H1 (cell line): ENCODE measurements at regions not wholly inside any gene's neighbourhood (a gene's known extent, or its start where the extent isn't known, plus 50 kb on each side); places are given as distances from the start of the nearest gene placed in this dataset.

Experiments used
- CTCF ChIA-PET: fragments of 300-600 bp; sonication (Branson Sonifier 250); formaldehyde crosslinking; loops from one replicate; lab custom pipeline; 2021; ENCODE audit not compliant: partially characterized antibody; lab: Charles Lee
- POLR2A ChIA-PET: fragments of 300-600 bp; sonication (Branson Sonifier 250); formaldehyde crosslinking; loops from one replicate; lab custom pipeline; 2021; ENCODE audit warnings: inconsistent platforms; ENCODE audit not compliant: partially characterized antibody; lab: Charles Lee
- DNase-seq, 2 experiments: peaks; one replicate each; pipeline versions ENCODE4 v3.0.0 to v3.0.0-alpha.2; 2010 to 2022; ENCODE audit warnings: low spot score in 2 of 2, low read depth in 1 of 2, mixed read lengths in 1 of 2
- FAIRE-seq: peaks from 2 replicates; lab custom pipeline; 2011; peaks lifted over from hg19 to GRCh38; lab: Jason Lieb, UNC
- H2AFZ ChIP-seq: 2 replicates; pipeline ENCODE4 v1.8.1; 2012; ENCODE audit warnings: low read length, inconsistent platforms
- H2AK5ac ChIP-seq: 2 replicates; pipeline ENCODE4 v1.6.1; 2013; ENCODE audit warnings: low read depth, low read length
- H2BK120ac ChIP-seq: replicated peaks from 2 replicates; pipeline ENCODE3; 2013; ENCODE audit warnings: low read depth, low read length, inconsistent platforms
- H2BK12ac ChIP-seq: 2 replicates; pipeline ENCODE4 v1.6.1; 2013; ENCODE audit warnings: low read depth, low read length
- H2BK15ac ChIP-seq: 2 replicates; pipeline ENCODE4 v1.6.1; 2013; ENCODE audit warnings: low read length
- H2BK20ac ChIP-seq: 2 replicates; pipeline ENCODE4 v1.6.1; 2013; ENCODE audit warnings: low read length
- H2BK5ac ChIP-seq: 2 replicates; pipeline ENCODE4 v1.6.1; 2013; ENCODE audit warnings: low read depth, low read length
- H3K14ac ChIP-seq: 2 replicates; pipeline ENCODE4 v1.6.1; 2013; ENCODE audit warnings: inconsistent platforms; ENCODE audit not compliant: insufficient read length
- H3K18ac ChIP-seq: 2 replicates; pipeline ENCODE4 v1.6.1; 2013; ENCODE audit warnings: low read length; ENCODE audit errors: extremely low read depth
- H3K23ac ChIP-seq: 2 replicates; pipeline ENCODE4 v1.6.1; 2013; ENCODE audit warnings: inconsistent platforms; ENCODE audit not compliant: insufficient read length
- H3K23me2 ChIP-seq: 2 replicates; pipeline ENCODE4 v1.6.1; 2013; ENCODE audit warnings: low read depth, low read length
- H3K27ac ChIP-seq: 2 replicates; pipeline ENCODE4 v1.6.1; 2011; ENCODE audit warnings: low read depth, low read length, inconsistent platforms
- H3K27me3 ChIP-seq, 4 experiments: replicated peaks in 1 of 4; 1 replicate in 1 of 4; 2 replicates in 3 of 4; pipeline versions ENCODE4 v1.6.1 to v1.8.1; 2011 to 2013; ENCODE audit warnings: low read length in 3 of 4, mild to moderate bottlenecking in 3 of 4, inconsistent platforms in 2 of 4, mixed read lengths in 2 of 4, moderate library complexity in 1 of 4; ENCODE audit not compliant: control insufficient read depth in 3 of 4, insufficient read depth in 3 of 4; ENCODE audit errors: extremely low read depth in 1 of 4
- H3K36me3 ChIP-seq, 4 experiments: 2 replicates each; pipeline versions ENCODE4 v1.6.1 to v1.8.1; 2011 to 2013; ENCODE audit warnings: mild to moderate bottlenecking in 4 of 4, low read length in 3 of 4, moderate library complexity in 2 of 4, control low read depth in 1 of 4, inconsistent platforms in 1 of 4; ENCODE audit not compliant: insufficient read depth in 4 of 4, control insufficient read depth in 2 of 4
- H3K4ac ChIP-seq: replicated peaks from 2 replicates; pipeline ENCODE3; 2013; ENCODE audit warnings: low read length, low read depth, mixed read lengths, inconsistent platforms; ENCODE audit not compliant: insufficient read length
- H3K4me1 ChIP-seq, 4 experiments: replicated peaks in 1 of 4; 1 replicate in 1 of 4; 2 replicates in 3 of 4; pipeline versions ENCODE4 v1.6.1 to v1.8.1; 2011 to 2013; ENCODE audit warnings: low read length in 3 of 4, inconsistent platforms in 2 of 4, mixed read lengths in 1 of 4; ENCODE audit not compliant: insufficient read depth in 4 of 4, control insufficient read depth in 3 of 4
- H3K4me2 ChIP-seq, 2 experiments: 2 replicates each; pipeline versions ENCODE4 v1.6.1 to v1.8.1; 2011 to 2013; ENCODE audit warnings: low read depth in 2 of 2, low read length in 2 of 2, control low read depth in 1 of 2, inconsistent platforms in 1 of 2, mild to moderate bottlenecking in 1 of 2; ENCODE audit not compliant: insufficient read depth in 1 of 2
- H3K4me3 ChIP-seq, 4 experiments: fragments of 200-600, 300-600 bp in 1 of 4; sonication (generic), shearing (Covaris generic), sonication (Bioruptor Twin) in 1 of 4; 2 replicates each; pipeline versions ENCODE4 v1.5.1 to v1.8.1; 2011 to 2016; ENCODE audit warnings: low read length in 4 of 4, low read depth in 3 of 4, control low read depth in 2 of 4, inconsistent platforms in 2 of 4, mild to moderate bottlenecking in 2 of 4, mixed read lengths in 1 of 4, moderate library complexity in 1 of 4; ENCODE audit not compliant: insufficient read depth in 2 of 4; ENCODE audit errors: extremely low read depth in 1 of 4
- H3K56ac ChIP-seq: replicated peaks from 2 replicates; pipeline ENCODE3; 2013; ENCODE audit warnings: low read depth, mild to moderate bottlenecking, mixed read lengths, low read length, inconsistent platforms; ENCODE audit not compliant: insufficient read length
- H3K79me1 ChIP-seq: 2 replicates; pipeline ENCODE4 v1.6.1; 2013; ENCODE audit warnings: low read depth, low read length, control low read depth
- H3K79me2 ChIP-seq, 2 experiments: 2 replicates each; pipeline versions ENCODE4 v1.6.1 to v1.8.1; 2012 to 2013; ENCODE audit warnings: low read length in 2 of 2, mild to moderate bottlenecking in 2 of 2, inconsistent platforms in 1 of 2; ENCODE audit not compliant: insufficient read depth in 2 of 2, control insufficient read depth in 1 of 2
- H3K9ac ChIP-seq, 4 experiments: replicated peaks in 1 of 4; 1 replicate in 1 of 4; 2 replicates in 3 of 4; pipeline versions ENCODE4 v1.6.1 to v1.8.1; 2011 to 2013; ENCODE audit warnings: low read depth in 3 of 4, low read length in 3 of 4, control low read depth in 2 of 4, mild to moderate bottlenecking in 2 of 4, moderate library complexity in 2 of 4, inconsistent platforms in 1 of 4; ENCODE audit errors: extremely low read depth in 1 of 4
- H3K9me3 ChIP-seq, 2 experiments: 2 replicates each; pipeline versions ENCODE4 v1.6.1 to v1.8.1; 2012 to 2013; ENCODE audit warnings: mild to moderate bottlenecking in 2 of 2, moderate library complexity in 2 of 2, control low read depth in 1 of 2, inconsistent platforms in 1 of 2, low read depth in 1 of 2, low read length in 1 of 2, mixed read lengths in 1 of 2; ENCODE audit not compliant: insufficient read depth in 2 of 2
- H4K20me1 ChIP-seq, 2 experiments: replicated peaks in 1 of 2; 2 replicates each; pipeline versions ENCODE3 to v1.8.1; 2011 to 2013; ENCODE audit warnings: inconsistent platforms in 2 of 2, low read length in 2 of 2, mild to moderate bottlenecking in 1 of 2; ENCODE audit not compliant: insufficient read depth in 2 of 2, control insufficient read depth in 1 of 2
- H4K5ac ChIP-seq: 2 replicates; pipeline ENCODE4 v1.6.1; 2013; ENCODE audit warnings: low read length, low read depth, mixed read lengths, inconsistent platforms; ENCODE audit not compliant: insufficient read length
- H4K8ac ChIP-seq: 2 replicates; pipeline ENCODE4 v1.8.0; 2013; ENCODE audit warnings: mild to moderate bottlenecking, moderate library complexity, low read length, inconsistent platforms; ENCODE audit not compliant: insufficient read depth; ENCODE audit errors: extremely low read depth
- H4K91ac ChIP-seq: replicated peaks from 2 replicates; pipeline ENCODE3; 2013; ENCODE audit warnings: low read length, mixed read lengths, inconsistent platforms; ENCODE audit not compliant: insufficient read length
- RFX5 ChIP-seq: IDR thresholded peaks from 2 replicates; pipeline ENCODE4 v1.6.1; 2011; ENCODE audit warnings: low read depth, low read length, improper control_type of control experiment, borderline replicate concordance
- RXRA ChIP-seq: IDR thresholded peaks from 2 replicates; pipeline ENCODE4 v1.6.1; 2011; ENCODE audit warnings: low read depth, mild to moderate bottlenecking, low read length, moderate library complexity; ENCODE audit not compliant: insufficient read depth
- WGBS, 2 experiments: shearing (Covaris generic) in 1 of 2; methylation state at CpG; one replicate each; pipeline versions ENCODE4 v1.1.6 to v1.1.7; 2013 to 2015; ENCODE audit warnings: low lambda C conversion rate in 2 of 2, mixed read lengths in 2 of 2, inconsistent platforms in 1 of 2, low coverage in 1 of 2, missing lambda C conversion rate in 1 of 2; ENCODE audit not compliant: insufficient replicate concordance in 2 of 2, insufficient coverage in 1 of 2, insufficient read length in 1 of 2; ENCODE audit errors: extremely low coverage in 1 of 2, missing lambda C conversion rate in 1 of 2; 5-methylcytosine and 5-hydroxymethylcytosine counted together

- Histone ChIP-seq H3K14ac (no peak overlapping the region), H4K8ac (no peak overlapping the region), H3K36me3 (no peaks in the 10 kb centered on the region), H3K56ac (no peak overlapping the region), H2BK12ac (no peak overlapping the region), H2BK5ac (no peak overlapping the region), H3K18ac (no peak overlapping the region), H2BK120ac (no peak overlapping the region), H2BK15ac (no peak overlapping the region), H4K20me1 (no peaks in the 10 kb centered on the region), H3K9ac (no peak overlapping the region), H3K4me1 (no peaks in the 10 kb centered on the region), H3K23me2 (no peaks in the 10 kb centered on the region), H3K9me3 (no peaks in the 10 kb centered on the region), H3K27me3 (no peaks in the 10 kb centered on the region), H2BK20ac (no peak overlapping the region), H4K5ac (no peak overlapping the region), H4K91ac (no peak overlapping the region), H3K4me3 (no peak overlapping the region), H3K4me2 (no peak overlapping the region), H3K23ac (no peak overlapping the region), H3K79me1 (no peaks in the 10 kb centered on the region), H2AFZ (no peak overlapping the region), H3K79me2 (no peaks in the 10 kb centered on the region), H2AK5ac (no peak overlapping the region), H3K4ac (no peak overlapping the region), H3K27ac (no peak overlapping the region)
- no peak for TF ChIP-seq RFX5
- TF ChIP-seq RXRA: no peak
- no peak for DNase-seq
- POLR2A ChIA-PET: no interaction called here
- CTCF ChIA-PET: interaction anchor here (1.2 kb wide), 1 partner anchor 8 kb away, joined by 3 read pairs; no protein-coding TSS in a partner anchor
- FAIRE-seq: no peak
- whole genome bisulfite sequencing, 2 experiments: 88% methylated on average over 2 of the region's 2 CpGs; no CpG with 5 or more reads in 1 of the 2 experiments
Measured at GRCh38 chr10:90675621-90676020, 182.2 kb downstream of the HTR7 start.
